NCI-H446 treated with DMSO at 0.1 percent for 48 hours (cell line): ENCODE measurements at regions not wholly inside any gene's neighbourhood (a gene's known extent, or its start where the extent isn't known, plus 50 kb on each side); places are given as distances from the start of the nearest gene placed in this dataset.
"Not testable (repeated sequence)": the region's sequence is repeated elsewhere in the genome, so short reads cannot be mapped to it uniquely, and the experiment has no call there.

Source experiments
- DNase-seq: peaks from one replicate; lab custom pipeline; 2025; lab: John Stamatoyannopoulos, UW

DNA sequence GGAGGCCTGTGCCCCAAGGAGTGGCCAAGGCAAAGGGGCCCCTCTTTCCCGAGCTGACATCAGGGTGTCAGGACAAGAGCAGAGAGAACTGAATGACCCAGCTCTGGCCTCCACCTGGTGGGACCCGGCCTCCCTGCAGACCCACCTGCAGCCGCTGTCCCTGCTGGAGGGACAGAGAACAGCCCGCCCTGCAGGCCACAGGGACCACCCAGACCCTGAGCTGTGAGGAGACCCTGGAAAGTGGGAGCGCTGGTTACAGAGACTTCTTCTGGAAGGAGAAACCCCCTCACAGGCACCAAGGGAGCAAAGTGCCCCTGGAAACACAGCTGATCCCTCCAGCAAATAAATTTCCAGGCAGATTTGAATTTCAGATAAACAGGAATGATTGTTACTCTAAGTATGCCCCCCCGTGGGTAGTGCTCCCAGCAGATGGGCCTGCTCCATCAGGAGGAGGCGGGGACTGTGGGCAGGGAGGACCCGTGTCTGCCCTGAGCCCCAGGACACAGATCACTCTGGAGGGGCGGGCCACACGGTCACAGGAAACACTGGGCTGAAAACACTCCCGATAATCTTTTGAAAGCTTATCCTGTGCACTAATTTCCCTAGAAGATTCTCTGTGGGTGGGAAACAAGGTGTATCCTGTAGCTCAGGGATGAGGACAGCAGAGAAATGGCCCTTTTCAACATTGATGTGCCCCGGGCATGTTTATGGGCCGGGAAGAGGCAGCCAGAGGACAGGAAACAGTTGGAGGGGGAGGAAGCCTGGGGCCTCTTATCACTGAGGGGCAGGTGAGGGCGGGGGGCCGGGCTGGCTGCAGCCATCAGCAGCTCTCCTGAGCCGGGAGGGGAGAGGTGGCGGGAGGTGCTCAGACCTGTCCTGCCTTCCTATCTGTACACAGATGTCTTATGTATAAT, 276.0 kb downstream of the ADGRD1 start:
- DNase-seq, result no peak

DNA sequence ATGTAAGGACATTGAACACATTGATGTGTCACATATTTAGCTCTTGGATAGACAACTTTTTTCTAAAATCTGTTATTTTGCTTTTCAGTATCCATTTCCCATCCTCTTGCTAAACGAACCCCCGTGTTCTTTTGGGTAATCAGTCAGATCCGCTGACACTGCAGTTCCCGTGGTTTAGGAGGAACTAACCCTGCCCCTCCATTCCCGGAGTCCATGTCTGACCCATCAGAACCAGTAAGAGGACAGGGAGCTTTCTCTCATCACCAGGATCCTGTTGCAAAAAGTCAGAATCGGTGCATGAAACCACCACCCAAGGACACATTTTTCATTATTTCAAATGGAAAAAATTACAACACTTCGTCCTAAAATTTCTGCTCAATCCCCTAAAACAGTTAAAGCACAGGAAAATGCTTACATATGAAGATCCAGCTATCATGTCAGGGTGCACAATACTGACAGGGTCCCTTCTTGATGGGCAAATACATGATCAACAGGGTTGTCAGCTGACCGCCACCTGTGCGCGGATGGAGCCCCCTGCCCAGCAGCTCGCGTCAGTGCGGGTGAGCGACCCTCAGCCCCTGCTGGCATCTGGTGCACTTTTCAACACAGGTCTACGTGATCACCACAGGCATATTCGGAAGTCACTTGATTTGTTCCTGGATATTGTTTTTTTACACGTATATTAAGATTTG, 276.8 kb downstream of the ADGRD1 start:
- no peak for DNase-seq

DNA sequence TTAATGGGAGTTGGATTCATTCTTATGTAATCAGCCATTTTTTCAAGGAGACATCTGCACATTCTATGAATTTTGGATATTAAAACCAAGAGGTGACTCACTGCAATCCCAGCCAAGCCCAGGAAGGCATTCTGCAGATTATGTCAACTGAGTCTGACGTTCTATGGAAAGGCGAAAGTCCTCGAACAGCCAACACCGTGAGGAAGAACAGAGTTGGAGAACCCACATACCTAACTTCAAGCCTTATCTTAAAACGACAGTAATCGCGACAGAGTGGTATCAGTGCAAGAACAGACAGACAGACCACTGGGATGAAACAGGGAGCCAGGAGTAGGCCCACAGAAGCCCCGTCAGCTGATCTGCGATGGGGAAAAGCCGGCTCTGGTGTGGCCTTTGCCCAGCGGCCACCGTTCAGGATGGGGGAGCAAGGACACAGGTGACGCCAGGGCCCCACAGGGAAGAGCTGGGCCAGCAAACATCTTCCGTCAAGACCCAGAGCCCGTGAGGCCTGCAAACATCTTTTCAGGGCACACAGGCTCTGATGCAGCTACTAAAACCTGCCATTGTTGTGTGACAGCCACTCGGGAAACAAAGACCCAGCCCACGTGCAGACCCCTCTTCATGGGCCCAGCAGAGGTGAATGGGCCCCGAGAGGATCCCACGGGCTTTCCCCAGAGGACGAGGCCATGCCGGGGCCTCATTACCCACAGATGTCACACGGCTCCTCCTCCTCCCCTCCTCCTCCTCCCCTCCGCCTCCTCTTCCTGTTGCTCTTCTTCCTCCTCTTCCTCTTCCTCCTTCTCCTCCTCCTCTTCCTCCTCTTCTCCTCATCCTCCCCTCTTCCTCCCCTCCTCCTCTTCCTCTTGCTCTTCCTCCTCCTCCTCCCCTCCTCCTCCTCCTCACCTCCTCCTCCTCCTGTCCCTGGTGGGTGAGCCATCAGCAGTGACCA, 277.6 kb downstream of the ADGRD1 start:
- DNase-seq, result no peak

DNA sequence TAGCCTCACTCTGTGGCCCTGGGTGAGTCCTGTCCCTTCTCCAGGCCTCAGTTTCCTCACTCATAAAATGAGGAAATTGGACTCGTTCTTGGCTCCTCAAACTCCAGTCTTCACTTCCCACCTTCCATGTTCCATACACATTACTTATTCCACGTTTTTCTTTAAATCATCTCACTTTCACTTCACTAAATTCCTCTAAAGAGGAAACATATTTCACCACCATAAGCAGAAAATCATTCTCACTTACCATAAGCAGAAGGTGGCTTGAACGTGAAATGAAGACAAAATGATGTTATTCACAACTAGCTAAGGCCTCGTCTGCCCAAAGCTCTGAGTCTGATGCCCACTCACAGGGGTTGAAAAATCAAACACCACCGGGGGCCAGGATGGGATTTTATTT, 278.3 kb downstream of the ADGRD1 start:
- DNase-seq, result no peak

DNA sequence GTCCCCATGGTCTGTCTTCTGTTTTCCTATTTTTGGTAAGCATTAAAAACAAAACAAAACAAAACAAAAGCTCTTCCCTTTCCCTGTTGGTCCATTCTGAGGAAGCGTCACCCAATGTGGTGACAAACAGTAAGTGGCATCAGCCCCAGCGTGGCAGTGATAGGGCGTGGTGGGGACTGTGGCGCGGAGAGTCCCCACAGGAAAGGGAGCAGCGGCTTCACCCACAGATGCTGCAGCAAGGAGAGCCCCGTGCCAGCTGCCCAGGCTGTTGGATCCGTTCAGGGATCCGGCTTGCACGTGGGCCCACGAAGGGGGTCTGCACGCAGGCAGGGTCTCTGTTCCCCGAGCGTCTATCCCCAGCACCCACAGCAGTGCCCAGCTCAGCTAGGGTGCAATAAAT, 279.2 kb downstream of the ADGRD1 start:
- DNase-seq, result not testable (repeated sequence)

DNA sequence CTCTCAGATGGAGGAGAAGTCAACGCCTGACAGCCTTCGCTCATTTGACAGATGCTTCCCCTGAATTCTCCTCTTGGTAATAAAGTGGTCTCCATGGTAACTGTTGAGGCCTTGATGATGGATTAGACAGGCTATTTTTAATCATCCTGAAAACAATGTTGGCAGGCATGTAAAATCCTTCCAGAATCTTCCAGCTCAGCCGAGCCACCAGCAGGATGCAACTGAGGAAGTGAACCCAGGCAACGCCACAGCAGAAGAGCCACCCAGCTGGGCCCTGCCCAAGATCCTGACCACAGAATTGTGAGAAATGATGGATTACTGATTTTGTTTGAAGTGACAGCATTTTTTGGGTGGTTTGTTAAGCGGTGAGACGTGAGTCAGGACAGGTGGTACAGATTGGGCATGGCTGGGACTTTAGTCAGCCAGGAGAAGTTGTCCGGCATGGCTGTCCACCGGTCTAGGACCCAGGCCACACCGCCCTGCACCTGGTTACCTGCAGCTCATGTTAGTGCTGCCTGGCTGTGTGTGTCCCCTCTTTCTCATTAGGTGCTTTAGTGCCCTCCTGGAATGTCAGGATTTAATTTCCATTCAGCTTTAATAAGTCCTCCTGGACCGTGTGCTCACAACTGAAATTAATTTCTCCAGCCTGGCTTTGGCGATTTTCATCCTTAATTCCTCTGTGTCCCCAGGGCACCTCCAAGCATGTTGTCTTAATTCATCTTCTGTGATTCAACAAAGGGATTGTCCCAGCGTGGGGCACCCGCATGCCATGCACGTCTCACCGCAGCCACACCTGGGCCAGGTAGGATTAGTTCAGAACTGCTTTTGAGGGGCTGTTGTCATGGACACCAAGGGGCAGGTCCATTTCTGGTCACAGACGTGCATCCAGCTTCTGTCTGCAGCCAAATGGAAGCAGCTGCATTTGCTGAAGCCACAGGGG, 280.4 kb downstream of the ADGRD1 start:
- DNase-seq, result not testable (repeated sequence)

DNA sequence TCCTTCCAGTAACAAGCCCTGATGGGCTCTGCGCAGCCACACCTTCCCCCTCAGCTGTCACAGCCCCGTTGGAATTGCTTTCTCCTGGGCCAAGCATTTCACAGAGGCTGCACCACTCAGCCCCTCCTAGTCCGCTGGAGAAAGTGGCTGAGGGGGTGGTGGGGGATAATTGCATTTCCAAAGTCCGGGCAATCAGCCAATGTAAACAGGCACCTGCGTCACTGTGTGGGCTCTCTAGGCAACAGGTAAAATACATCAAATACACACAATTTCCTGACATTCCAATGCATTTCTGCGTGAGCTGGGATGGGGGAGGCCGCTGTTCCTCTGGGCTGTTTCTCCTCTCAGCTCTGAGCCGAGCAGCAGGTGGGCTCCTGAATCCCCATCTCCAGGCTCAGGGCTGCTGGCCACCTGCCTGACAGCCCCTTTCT, 281.1 kb downstream of the ADGRD1 start:
- DNase-seq, result not testable (repeated sequence)

DNA sequence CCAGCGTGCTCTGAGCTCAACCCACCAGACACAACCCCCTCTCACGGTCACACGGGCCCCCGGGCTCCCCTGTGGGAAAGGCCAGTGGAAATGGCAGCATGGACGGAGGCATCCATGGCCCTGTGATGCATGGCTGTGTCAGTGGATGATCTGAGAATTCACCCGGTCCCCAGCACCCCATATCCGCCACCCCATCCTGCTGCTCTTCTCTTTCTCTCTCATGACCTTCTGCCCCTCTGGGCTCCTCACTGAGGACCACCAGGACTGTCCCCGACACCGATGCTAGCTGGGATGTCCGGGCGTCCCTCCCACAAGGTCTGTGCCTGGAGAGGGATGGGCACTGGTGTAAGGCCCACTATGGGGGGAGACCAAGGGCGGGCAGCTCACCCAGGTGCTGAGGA, 282.2 kb downstream of the ADGRD1 start:
- no peak for DNase-seq

DNA sequence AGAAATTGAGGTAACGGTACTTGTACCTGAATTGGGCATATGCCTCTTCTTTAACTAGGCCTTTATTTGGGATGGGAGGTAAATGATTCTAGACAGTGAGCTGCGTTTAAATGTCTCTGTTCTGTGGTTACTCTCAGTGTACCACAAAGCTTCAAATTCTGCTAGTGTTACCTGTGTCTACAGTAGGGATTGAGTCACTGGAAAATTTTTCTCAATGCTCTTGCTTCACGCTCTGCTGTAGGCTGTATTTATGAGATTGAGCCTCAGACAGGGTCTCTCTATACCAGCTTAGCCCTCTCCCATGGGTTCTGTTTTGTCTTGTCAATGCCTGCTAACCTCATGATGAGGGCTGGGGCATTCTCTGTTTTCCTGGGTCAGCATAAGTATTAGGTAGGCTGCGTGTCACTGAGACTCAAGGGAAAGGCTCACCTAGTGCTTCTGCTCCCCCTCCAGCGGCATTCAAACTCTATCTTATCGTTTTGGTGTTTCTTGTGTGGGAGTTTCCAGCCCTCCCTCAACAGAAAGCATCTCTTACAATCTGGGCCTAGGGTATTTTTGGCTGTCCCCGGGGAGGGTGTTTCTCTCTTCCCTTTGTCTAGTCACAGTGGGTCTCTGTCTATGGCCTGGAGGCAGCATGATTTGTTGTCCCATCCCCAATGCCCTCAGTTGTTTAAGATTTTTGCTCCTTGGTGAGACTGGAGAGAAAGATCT, 285.8 kb downstream of the ADGRD1 start:
- DNase-seq, result no peak

DNA sequence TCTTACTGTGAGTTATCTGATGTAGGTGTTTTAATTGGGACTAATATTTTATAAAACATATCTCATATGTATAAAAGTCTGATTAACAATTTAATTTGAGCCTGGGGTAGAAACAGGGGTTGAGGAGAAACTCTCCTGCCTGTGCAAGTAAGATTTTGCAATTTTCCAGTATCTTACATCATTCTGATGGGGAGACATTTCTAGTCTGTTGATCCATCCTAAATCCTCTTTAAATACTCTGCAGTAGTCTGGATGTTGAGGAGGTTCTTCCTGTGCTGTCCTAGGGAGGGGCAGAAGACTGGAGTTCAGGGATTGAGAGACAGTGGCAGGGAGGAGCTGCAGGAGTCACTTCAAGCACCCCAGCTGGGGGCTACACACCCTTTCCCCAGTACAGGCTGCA, 287.8 kb downstream of the ADGRD1 start:
- no peak for DNase-seq

DNA sequence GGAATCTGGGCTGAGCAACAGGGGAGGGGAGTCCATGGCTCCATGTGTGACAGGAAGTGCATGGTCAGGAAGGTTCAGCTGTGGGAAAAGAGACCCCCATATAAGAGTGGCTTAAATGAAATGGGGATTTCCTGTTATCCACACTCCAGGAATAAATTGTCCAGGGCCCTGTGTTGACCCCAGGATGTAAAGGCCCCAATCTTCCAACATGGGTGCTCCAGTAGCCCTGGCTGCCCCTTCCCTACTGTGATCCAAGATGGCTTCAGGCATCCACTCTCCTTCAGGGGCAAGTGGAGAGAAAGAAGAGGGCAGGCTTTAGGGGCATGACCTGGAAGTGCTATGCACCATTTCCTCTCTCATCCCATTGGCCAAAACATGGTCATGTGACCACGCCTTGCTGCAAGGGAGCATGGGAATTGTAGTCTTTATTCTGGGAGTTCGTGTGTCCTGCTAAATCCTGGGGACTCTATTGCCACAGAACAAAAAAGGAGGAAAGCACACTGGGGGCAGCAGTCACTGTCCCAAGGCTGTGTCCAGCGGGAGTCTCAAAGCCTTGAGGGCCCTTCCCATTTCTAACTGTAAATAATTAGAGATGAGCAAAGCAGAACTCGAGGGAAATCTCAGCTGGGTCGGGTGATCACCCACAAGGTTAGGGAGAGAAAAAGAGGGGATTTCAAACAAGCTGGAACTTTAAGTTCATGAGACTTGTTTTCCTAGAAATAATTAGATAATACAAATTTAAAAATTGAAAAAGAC, 289.2 kb downstream of the ADGRD1 start:
- no peak for DNase-seq

DNA sequence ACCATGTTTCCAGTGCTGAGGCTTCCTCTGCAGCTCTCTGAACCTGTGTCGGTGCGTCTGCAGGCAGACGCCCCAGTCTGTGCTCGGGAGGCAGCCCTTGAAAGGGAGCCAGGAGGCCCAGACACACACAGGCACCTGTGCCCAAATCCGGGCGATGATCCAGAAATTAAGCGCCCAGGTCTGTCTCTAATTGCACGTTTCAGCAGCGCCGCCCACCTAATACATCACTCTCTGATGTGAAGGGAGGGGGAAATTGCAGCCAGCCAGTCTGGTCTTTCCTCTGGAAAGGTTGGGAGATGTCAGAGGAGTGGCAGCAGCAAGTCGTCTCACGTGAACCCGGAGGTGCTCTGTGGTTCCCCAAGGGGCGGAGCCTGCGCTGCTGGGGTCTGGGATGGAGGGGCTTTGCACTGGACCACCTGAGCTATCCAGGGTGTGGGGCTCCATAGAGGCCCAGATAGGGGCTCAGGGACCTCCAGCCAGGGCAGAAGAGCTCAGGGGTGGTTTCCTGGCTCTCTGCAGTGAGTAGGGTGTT, 290.5 kb downstream of the ADGRD1 start:
- not testable (repeated sequence) for DNase-seq

DNA sequence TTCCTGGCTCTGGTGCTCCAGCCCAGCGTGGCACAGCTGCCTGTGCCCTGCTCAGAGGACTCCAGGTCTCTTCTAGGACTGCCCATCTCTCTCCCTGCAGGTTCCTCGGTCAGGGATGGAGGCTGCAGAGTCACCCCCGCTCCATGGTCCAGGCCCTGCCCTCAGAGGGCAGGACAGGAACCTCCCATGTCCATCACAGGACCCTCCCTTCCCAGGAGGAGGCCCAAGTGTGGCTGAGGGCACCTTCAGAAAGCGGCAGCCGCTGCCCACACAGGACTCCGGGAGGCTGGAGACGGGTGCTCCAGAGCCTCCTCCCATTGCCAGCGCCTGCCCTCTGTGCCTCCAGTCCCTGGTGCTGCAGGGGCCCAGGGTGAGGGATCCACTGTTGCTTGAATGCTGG, 291.5 kb downstream of the ADGRD1 start:
- DNase-seq, result not testable (repeated sequence)

DNA sequence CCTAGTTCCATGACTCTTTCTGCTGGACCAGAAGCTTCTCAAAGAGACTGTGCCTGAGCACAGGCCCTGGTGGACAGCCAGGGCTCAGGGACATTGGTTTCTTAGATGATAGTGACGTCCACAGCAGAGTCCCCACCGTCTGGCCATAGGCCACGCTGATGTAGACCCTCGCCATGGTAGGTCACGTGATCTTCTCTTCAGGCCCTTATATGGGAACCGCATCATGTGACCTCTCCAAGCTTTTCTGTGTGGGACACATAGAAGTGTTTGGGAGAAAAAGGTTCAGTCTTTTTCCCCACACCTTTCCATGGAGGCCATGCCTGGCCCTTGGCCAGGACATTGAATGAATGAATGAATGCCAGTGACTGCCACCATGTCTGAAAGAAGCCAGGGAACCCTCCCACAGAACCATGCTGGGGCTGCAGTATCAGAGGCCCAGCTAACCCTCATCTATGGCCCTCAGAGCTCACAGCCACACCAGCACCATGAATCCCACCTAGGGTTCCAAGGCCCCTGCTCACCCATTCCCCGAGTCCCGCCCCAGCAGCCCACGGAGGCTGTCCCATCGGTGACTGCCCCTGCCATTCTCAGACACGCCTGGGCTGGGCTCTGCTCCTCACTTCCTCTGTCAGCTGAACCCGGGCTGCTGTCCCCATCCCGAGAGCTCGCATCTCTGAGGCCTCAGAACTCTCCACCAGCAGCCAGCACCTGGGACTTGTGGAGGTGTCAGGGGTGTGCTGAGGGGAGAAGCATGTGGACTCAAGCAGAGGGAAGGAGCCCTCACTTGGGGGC, 292.1 kb downstream of the ADGRD1 start:
- DNase-seq, result no peak

DNA sequence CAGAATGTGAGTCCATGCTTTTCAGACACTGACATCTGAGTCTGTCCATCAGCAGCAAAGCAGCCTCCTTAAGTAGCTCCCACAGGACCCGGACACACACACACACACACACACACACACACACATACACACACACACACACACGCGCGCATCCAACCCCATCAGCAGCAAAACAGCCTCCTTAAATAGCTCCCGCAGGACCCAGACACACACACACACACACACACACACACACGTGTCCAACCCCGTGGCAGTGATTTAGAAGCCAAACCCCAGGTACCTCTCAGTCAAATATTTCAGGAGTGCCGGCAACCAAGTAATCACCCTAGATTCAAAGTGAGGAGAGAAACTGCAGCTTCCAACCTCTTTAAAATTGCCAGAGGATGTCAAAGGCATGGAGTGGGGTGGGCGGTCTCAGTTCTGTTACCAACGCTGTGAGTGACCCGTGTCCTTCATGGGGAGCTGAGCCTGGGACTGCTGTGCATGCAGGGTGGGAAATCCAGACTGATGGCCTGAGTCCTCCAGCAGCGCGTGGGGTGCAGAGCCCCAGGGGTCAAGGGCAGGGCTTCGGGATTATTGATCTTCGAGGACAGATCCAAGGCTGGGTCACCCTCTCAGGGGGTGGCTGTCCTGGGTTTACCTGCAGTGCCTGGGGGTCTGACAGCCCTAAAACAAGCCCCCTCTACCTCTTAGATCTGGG, 293.5 kb downstream of the ADGRD1 start:
- DNase-seq, result not testable (repeated sequence)

DNA sequence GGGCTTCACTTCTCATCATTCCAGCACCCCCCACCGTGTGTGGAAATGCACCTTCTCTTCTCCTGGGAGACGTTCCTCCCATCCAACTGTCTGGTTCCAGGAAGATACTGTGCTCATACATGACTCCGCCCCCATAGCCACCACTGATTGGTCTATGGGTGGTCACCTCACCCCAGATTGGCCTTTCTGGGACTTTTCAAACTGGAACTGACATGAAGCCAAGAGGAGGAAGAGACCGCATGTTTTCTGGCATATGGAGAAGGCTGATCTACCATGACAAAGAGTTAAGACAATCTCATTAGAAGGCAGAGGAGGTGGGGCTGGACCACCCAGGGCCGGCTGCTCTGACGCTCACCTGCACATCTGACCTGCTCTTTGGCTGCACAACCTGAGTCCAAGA, 294.2 kb downstream of the ADGRD1 start:
- not testable (repeated sequence) for DNase-seq

DNA sequence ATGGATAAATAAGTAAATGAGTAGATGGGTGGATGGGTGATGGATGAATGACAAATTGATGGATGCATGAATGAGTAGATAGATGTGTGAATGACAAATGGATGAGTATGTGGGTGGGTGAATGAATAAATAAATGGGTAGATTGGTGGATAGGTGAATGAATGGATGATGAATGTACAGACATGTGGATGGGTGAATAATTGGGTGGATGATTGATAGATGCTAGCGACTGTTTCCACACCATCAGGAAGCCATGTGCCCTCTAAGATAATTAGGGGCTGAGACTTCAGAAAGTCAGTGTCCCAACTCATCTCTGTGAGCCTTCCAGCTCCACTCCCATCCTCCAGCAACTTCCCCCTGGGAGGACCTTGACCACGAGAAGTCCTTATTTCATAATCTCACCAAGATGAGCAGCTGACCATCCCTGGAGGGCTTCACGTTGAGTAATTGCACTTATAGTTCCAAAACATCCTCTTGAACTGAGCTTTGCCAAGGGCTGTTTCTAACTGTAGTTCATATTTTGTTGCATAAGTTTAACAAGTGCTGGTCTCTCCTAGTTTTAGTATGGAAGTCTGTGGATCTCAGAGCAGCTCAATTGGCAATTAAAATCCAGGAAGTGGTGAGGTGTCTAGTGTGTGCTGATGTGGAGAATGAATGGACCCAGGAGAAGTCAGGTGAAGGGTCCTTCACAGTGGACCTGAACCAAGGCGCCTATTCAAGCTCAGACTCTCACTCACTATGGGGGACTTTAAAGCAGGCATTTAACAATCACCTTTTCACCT, 295.7 kb downstream of the ADGRD1 start:
- no peak for DNase-seq
